GM21723 (cell line): ENCODE measurements at regions not wholly inside any gene's neighbourhood (a gene's known extent, or its start where the extent isn't known, plus 50 kb on each side); places are given as distances from the start of the nearest gene placed in this dataset.

ENCODE experiments used
- ATAC-seq: cut with Tn5 transposase; IDR thresholded peaks from one replicate; pipeline ENCODE4 v1.9.1; 2021; ENCODE audit warnings: mild to moderate bottlenecking, moderate library complexity; ENCODE audit not compliant: unreplicated experiment

- ATAC-seq, result no peak
Observed at GRCh38 chr2:48249631-48250473, 64.6 kb upstream of the FOXN2 start.

GRCh38 chr2:48250474-48250844 lies 64.0 kb upstream of the FOXN2 start:
- ATAC-seq, result no peak

GRCh38 chr2:48250943-48251342 lies 63.5 kb upstream of the FOXN2 start:
- no peak for ATAC-seq

- ATAC-seq, result no peak
Observed at GRCh38 chr2:48251437-48252148, 62.9 kb upstream of the FOXN2 start.

GRCh38 chr2:48253301-48253700 lies 61.2 kb upstream of the FOXN2 start:
- ATAC-seq, result no peak

- no peak for ATAC-seq
Observed at GRCh38 chr2:48254839-48255238, 59.6 kb upstream of the FOXN2 start.

- no peak for ATAC-seq
Observed at GRCh38 chr2:48257456-48257855, 57.0 kb upstream of the FOXN2 start.

- no peak for ATAC-seq
Observed at GRCh38 chr2:48258481-48259149, 55.9 kb upstream of the FOXN2 start.

GRCh38 chr2:48259811-48260210 lies 54.7 kb upstream of the FOXN2 start:
- ATAC-seq, result no peak

- no peak for ATAC-seq
Observed at GRCh38 chr2:48264627-48265026, 49.9 kb upstream of the FOXN2 start.
